GM23248 (cell line): ENCODE measurements at regions not wholly inside any gene's neighbourhood (a gene's known extent, or its start where the extent isn't known, plus 50 kb on each side); places are given as distances from the start of the nearest gene placed in this dataset.
A peak's percentile ranks its signal among the peaks of the same experiment; 100 is the strongest.

Experiments used
- DNase-seq: peaks from one replicate; pipeline ENCODE4 v3.0.0-alpha.2; 2015
- H2AFZ ChIP-seq: fragments of 200-600 bp; sonication (generic); 2 replicates; pipeline ENCODE4 v1.6.1; 2016; ENCODE audit warnings: antibody characterized with exemption
- H3F3A ChIP-seq: fragments of 200-600 bp; sonication (generic); 2 replicates; pipeline ENCODE4 v1.6.1; 2016; ENCODE audit warnings: mild to moderate bottlenecking, antibody characterized with exemption, mixed run types; ENCODE audit not compliant: insufficient read depth
- H3K27ac ChIP-seq: fragments of 200-600 bp; sonication (generic); 2 replicates; pipeline ENCODE4 v1.5.1; 2016; ENCODE audit warnings: mild to moderate bottlenecking
- H3K27me3 ChIP-seq: fragments of 200-600 bp; sonication (generic); replicated peaks from 2 replicates; pipeline ENCODE4 v1.6.1; 2016; ENCODE audit warnings: mild to moderate bottlenecking; ENCODE audit not compliant: insufficient read depth
- H3K36me3 ChIP-seq: fragments of 200-600 bp; sonication (generic); 2 replicates; pipeline ENCODE4 v1.6.1; 2016; ENCODE audit warnings: low read depth, mild to moderate bottlenecking
- H3K4me1 ChIP-seq: fragments of 200-600 bp; sonication (generic); 2 replicates; pipeline ENCODE4 v1.6.1; 2016; ENCODE audit warnings: mild to moderate bottlenecking; ENCODE audit not compliant: insufficient read depth
- H3K4me2 ChIP-seq: fragments of 200-600 bp; sonication (generic); one replicate; pipeline ENCODE4 v1.6.1; 2016; ENCODE audit warnings: mild to moderate bottlenecking; ENCODE audit not compliant: unreplicated experiment
- H3K4me3 ChIP-seq: fragments of 200-600 bp; sonication (generic); 2 replicates; pipeline ENCODE4 v1.5.1; 2016; ENCODE audit warnings: mild to moderate bottlenecking
- H3K79me2 ChIP-seq: fragments of 200-600 bp; sonication (generic); 2 replicates; pipeline ENCODE4 v1.6.1; 2016; ENCODE audit warnings: mild to moderate bottlenecking; ENCODE audit not compliant: insufficient read depth
- H3K9ac ChIP-seq: fragments of 200-600 bp; sonication (generic); 2 replicates; pipeline ENCODE4 v1.6.1; 2016; ENCODE audit warnings: mild to moderate bottlenecking
- H3K9me2 ChIP-seq: fragments of 200-600 bp; sonication (generic); 2 replicates; pipeline ENCODE4 v1.6.1; 2016; ENCODE audit warnings: mixed run types, mild to moderate bottlenecking, moderate library complexity; ENCODE audit not compliant: insufficient read depth
- H3K9me3 ChIP-seq: fragments of 200-600 bp; sonication (generic); one replicate; pipeline ENCODE4 v1.6.1; 2017; ENCODE audit warnings: low read depth
- H4K20me1 ChIP-seq: fragments of 200-600 bp; sonication (generic); 2 replicates; pipeline ENCODE4 v1.6.0; 2016; ENCODE audit not compliant: insufficient read depth
- EZH2 ChIP-seq: fragments of 200-600 bp; sonication (generic); IDR thresholded peaks from 2 replicates; pipeline ENCODE4 v1.6.1; 2018; ENCODE audit warnings: antibody characterized with exemption, mild to moderate bottlenecking; ENCODE audit not compliant: insufficient read depth, poor library complexity, severe bottlenecking
- EZH2phosphoT487 ChIP-seq: fragments of 200-600 bp; sonication (generic); IDR thresholded peaks from 2 replicates; pipeline ENCODE4 v1.6.1; 2018; ENCODE audit warnings: antibody characterized with exemption, moderate library complexity, mild to moderate bottlenecking, low read depth; ENCODE audit not compliant: insufficient read depth
- WGBS, 2 experiments: methylation state at CpG; one replicate each; pipeline ENCODE4 v1.1.6; 2015 to 2017; ENCODE audit warnings: low lambda C conversion rate in 2 of 2, low coverage in 1 of 2; ENCODE audit errors: missing lambda C conversion rate in 2 of 2; 5-methylcytosine and 5-hydroxymethylcytosine counted together
- in situ Hi-C: fragments of 300-500 bp; cut with MboI; formaldehyde crosslinking; loops from 2 replicates; pipeline ENCODE4 v1.15.0; 2020

DNA sequence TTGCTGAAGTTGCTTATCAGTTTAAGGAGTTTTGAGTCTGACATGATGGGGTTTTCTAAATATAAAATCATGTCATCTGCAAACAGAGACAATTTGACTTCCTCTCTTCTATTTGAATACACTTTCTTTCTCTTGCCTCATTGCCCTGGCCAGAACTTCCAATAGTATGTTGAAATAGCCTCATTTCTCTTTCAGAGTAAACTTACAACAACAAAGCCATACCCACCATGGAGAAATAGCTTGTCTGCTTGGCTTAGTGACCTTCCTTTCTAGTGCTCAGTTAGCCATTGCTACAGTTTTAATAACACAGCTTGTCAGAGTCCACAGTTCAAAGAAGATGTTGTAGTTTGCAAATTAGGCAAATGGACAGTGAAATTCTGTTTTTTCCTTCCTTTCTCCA, 228.0 kb downstream of the ETAA1 start:
- peaks cover 28% of the 10 kb centered on the region for H3F3A ChIP-seq
- H3K27ac ChIP-seq: peak overlapping the region; percentile 78
- peak; percentile 51 for DNase-seq
- peak overlapping the region; percentile 51 for H3K9ac ChIP-seq
- in situ Hi-C loops: loop anchor here (25.0 kb wide), 2 partner anchors 412 to 1188 kb away; partner anchors contain the start of gene MEIS1
- H3K9me2 ChIP-seq: peaks cover 4% of the 10 kb centered on the region; the same call in 1 of the 2 replicates
- H4K20me1 ChIP-seq: no peaks in the 10 kb centered on the region
- H3K27me3 ChIP-seq: no peaks in the 10 kb centered on the region
- no peaks in the 10 kb centered on the region for H3K36me3 ChIP-seq
- TF ChIP-seq EZH2 (no peak), EZH2phosphoT487 (no peak)
- no peak overlapping the region; the same call in 1 of the 2 replicates for H3K4me3 ChIP-seq
- H3K9me3 ChIP-seq: no peaks in the 10 kb centered on the region
- peaks cover 30% of the 10 kb centered on the region for H3K4me1 ChIP-seq
- H2AFZ ChIP-seq: 0 out of 2 replicates have a peak overlapping the region, but pooled peaks have one; percentile 21
- H3K4me2 ChIP-seq: peak overlapping the region; percentile 70
- H3K79me2 ChIP-seq: no peaks in the 10 kb centered on the region

- 40 to 42% methylated on average over 5 of the region's 5 CpGs for WGBS, 2 experiments
- Histone ChIP-seq H3K4me2 (peak overlapping the region; percentile 70), H3K79me2 (no peaks in the 10 kb centered on the region), H3K27me3 (no peaks in the 10 kb centered on the region), H3K9me3 (no peaks in the 10 kb centered on the region), H3K27ac (peak overlapping the region; percentile 78), H3K4me3 (peak overlapping the region; percentile 4; the same call in 1 of the 2 replicates), H4K20me1 (no peaks in the 10 kb centered on the region), H3K36me3 (no peaks in the 10 kb centered on the region), H3K9me2 (peaks cover 4% of the 10 kb centered on the region; the same call in 1 of the 2 replicates), H3K4me1 (peaks cover 30% of the 10 kb centered on the region), H2AFZ (peak overlapping the region; percentile 21; the same call in 1 of the 2 replicates), H3K9ac (peak overlapping the region; percentile 51), H3F3A (peaks cover 28% of the 10 kb centered on the region)
- in situ Hi-C loops: loop anchor here (25.0 kb wide), 2 partner anchors 411 to 1189 kb away; partner anchors contain the start of gene MEIS1
- no peak for TF ChIP-seq EZH2
- TF ChIP-seq EZH2phosphoT487: no peak
- DNase-seq: peak; percentile 85
Measured at GRCh38 chr2:67625690-67626475, 228.8 kb downstream of the ETAA1 start.

DNA sequence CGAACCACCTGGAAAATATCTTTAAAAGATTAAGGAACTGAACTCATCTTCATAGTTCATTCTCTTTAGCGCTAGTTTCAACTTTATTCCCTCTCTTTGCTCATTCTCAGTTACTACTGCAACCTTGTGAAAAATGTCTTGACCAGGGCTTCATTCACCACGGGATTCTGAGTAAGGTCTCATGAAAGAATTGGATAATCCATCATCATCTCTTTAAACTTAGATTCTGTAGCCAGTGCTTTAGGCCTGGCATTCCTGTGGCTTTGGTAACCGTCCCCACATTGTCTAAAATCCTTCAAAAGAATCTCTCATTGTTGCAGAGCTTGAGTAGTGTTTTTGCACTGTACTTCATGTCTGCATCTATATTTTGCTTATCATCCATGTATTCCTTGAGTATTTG, 229.5 kb downstream of the ETAA1 start:
- peak overlapping the region; percentile 51 for H3K9ac ChIP-seq

GRCh38 chr2:67627456-67628207, 230.5 kb downstream of the ETAA1 start:
- Histone ChIP-seq H3K27ac (no peak overlapping the region), H3F3A (peaks cover 28% of the 10 kb centered on the region), H4K20me1 (no peaks in the 10 kb centered on the region), H3K9me2 (peaks cover 4% of the 10 kb centered on the region; the same call in 1 of the 2 replicates), H3K79me2 (no peaks in the 10 kb centered on the region), H3K9me3 (no peaks in the 10 kb centered on the region), H3K4me3 (no peak overlapping the region), H3K27me3 (no peaks in the 10 kb centered on the region), H3K4me1 (peaks cover 30% of the 10 kb centered on the region), H3K36me3 (no peaks in the 10 kb centered on the region), H3K9ac (no peak overlapping the region), H2AFZ (no peak overlapping the region), H3K4me2 (no peak overlapping the region)
- TF ChIP-seq EZH2phosphoT487 (no peak), EZH2 (no peak)
- in situ Hi-C loops: loop anchor here (25.0 kb wide), 2 partner anchors 410 to 1190 kb away; partner anchors contain the start of gene MEIS1
- peak; percentile 14 for DNase-seq
- WGBS, 2 experiments: 98 to 99% methylated on average over 3 of the region's 3 CpGs

More for the DNA sequence above, 229.5 kb downstream of the ETAA1 start:
- Histone ChIP-seq H3F3A (peaks cover 28% of the 10 kb centered on the region), H3K4me3 (no peak overlapping the region), H3K79me2 (no peaks in the 10 kb centered on the region), H3K4me1 (peaks cover 30% of the 10 kb centered on the region), H3K27me3 (no peaks in the 10 kb centered on the region), H3K27ac (peak overlapping the region; percentile 78), H3K4me2 (peak overlapping the region; percentile 70), H4K20me1 (no peaks in the 10 kb centered on the region), H2AFZ (no peak overlapping the region), H3K9me3 (no peaks in the 10 kb centered on the region), H3K36me3 (no peaks in the 10 kb centered on the region), H3K9me2 (peaks cover 4% of the 10 kb centered on the region; the same call in 1 of the 2 replicates)
- in situ Hi-C loops: loop anchor here (25.0 kb wide), 2 partner anchors 411 to 1189 kb away; partner anchors contain the start of gene MEIS1
- peak; percentile 79 for DNase-seq
- TF ChIP-seq EZH2phosphoT487 (no peak), EZH2 (no peak)
- WGBS, 2 experiments: 41 to 43% methylated on average over 4 of the region's 4 CpGs
